Mesothelial cell of epicardium (in vitro differentiated cells): ENCODE measurements at regions not wholly inside any gene's neighbourhood (a gene's known extent, or its start where the extent isn't known, plus 50 kb on each side); places are given as distances from the start of the nearest gene placed in this dataset.

Experiments used
- DNase-seq, 2 experiments: peaks; one replicate each; pipeline ENCODE4 v3.0.0; 2021; ENCODE audit warnings: low spot score in 2 of 2; ENCODE audit not compliant: unreplicated experiment in 2 of 2
- H3K27ac Mint-ChIP-seq: 2 replicates; pipeline ENCODE4 v1.8.0; 2021; ENCODE audit warnings: mixed read lengths
- H3K27me3 Mint-ChIP-seq: 2 replicates; pipeline ENCODE4 v1.8.0; 2021; ENCODE audit warnings: low read depth, mixed read lengths
- H3K36me3 Mint-ChIP-seq: 2 replicates; pipeline ENCODE4 v1.8.0; 2021; ENCODE audit warnings: mixed read lengths
- H3K4me1 Mint-ChIP-seq: 2 replicates; pipeline ENCODE4 v1.8.0; 2021; ENCODE audit warnings: mixed read lengths
- H3K4me3 Mint-ChIP-seq: 2 replicates; pipeline ENCODE4 v1.8.0; 2021; ENCODE audit warnings: mild to moderate bottlenecking, moderate library complexity, mixed read lengths
- H3K9me3 Mint-ChIP-seq: 2 replicates; pipeline ENCODE4 v1.8.0; 2021; ENCODE audit warnings: mixed read lengths
- TF ChIP-seq, protein P1 (sequence below): fragments of 200-600 bp; sonication (generic); IDR thresholded peaks from one replicate; pipeline ENCODE4 v1.5.0; 2021; ENCODE audit warnings: antibody characterized with exemption; ENCODE audit not compliant: unreplicated experiment

DNA sequence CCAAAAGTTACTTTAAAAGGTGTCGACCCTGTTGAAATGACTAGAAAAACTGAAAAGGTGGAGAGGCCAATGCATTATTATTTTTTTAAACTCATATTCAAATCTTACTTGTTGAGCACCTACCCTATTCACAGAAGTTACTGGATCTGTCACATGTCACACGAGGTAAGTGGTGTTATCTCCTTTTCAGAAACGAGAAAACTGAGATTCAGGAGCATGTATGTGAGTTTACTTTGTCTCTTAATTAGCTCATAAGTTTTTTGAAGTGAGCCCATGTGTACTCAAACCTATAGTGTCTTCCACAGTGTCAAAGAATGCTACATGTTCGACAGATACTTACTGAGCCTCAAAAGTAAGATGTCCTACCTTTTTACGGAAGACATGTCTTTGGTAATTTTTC lies 81.8 kb upstream of the EGLN3 start:
- H3K27ac Mint-ChIP-seq = no peak overlapping the region
- H3K9me3 Mint-ChIP-seq = no peaks in the 10 kb centered on the region
- DNase-seq = no peak
- no peak overlapping the region for H3K4me3 Mint-ChIP-seq
- no peaks in the 10 kb centered on the region for H3K36me3 Mint-ChIP-seq
- H3K27me3 Mint-ChIP-seq = no peaks in the 10 kb centered on the region
- H3K4me1 Mint-ChIP-seq = peaks cover 33% of the 10 kb centered on the region
- TF ChIP-seq, protein P1, sequence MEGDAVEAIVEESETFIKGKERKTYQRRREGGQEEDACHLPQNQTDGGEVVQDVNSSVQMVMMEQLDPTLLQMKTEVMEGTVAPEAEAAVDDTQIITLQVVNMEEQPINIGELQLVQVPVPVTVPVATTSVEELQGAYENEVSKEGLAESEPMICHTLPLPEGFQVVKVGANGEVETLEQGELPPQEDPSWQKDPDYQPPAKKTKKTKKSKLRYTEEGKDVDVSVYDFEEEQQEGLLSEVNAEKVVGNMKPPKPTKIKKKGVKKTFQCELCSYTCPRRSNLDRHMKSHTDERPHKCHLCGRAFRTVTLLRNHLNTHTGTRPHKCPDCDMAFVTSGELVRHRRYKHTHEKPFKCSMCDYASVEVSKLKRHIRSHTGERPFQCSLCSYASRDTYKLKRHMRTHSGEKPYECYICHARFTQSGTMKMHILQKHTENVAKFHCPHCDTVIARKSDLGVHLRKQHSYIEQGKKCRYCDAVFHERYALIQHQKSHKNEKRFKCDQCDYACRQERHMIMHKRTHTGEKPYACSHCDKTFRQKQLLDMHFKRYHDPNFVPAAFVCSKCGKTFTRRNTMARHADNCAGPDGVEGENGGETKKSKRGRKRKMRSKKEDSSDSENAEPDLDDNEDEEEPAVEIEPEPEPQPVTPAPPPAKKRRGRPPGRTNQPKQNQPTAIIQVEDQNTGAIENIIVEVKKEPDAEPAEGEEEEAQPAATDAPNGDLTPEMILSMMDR = no peak

DNA sequence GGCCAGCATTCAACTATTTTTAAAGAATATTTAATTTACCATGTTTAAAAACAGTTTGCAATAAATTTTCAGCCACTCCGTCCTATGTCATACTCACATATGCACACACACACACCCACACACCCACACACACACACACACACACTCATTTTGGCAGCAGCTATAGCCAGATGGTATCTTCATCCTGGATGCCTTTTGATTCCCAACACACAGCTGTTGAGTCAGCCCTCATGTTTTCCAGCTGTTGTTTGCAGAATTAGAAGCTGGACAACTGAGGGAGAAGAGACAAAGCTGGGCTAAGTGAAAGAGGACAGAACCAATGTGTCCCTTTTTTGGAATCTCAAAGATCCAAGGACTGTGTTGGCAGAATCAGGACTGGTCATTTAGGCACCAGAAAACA lies 80.0 kb upstream of the EGLN3 start:
- H3K36me3 Mint-ChIP-seq = no peaks in the 10 kb centered on the region
- no peak overlapping the region for H3K4me3 Mint-ChIP-seq
- no peaks in the 10 kb centered on the region for H3K9me3 Mint-ChIP-seq
- H3K27me3 Mint-ChIP-seq = no peaks in the 10 kb centered on the region
- peaks cover 36% of the 10 kb centered on the region for H3K4me1 Mint-ChIP-seq
- TF ChIP-seq, protein P1 = no peak
- DNase-seq = no peak
- peak overlapping the region; percentile 49 for H3K27ac Mint-ChIP-seq

DNA sequence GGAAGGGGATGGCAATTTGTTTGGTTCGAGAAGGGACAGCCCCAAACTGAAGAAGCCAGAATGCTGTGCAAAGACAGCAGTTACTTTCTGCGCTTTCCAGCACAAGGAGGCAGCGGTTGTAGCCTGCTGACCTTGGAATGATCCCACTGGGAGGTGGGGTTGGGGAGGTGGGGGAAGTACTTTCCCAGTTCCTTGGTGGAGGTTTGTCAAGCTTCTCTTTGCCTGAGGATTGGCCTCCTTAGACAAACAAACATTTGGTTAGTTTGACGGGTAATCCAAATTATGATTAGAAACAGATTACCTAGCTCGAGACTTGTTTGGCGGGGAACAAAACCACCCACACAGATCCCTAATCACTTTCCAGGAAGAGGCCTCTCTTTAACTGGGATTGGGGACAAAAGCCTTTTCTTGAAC lies 79.1 kb upstream of the EGLN3 start:
- peaks cover 36% of the 10 kb centered on the region for H3K4me1 Mint-ChIP-seq
- no peak for DNase-seq
- H3K27ac Mint-ChIP-seq = peak overlapping the region; percentile 75
- H3K36me3 Mint-ChIP-seq = no peaks in the 10 kb centered on the region
- no peaks in the 10 kb centered on the region for H3K27me3 Mint-ChIP-seq
- TF ChIP-seq, protein P1 = no peak
- H3K4me3 Mint-ChIP-seq = no peak overlapping the region
- no peaks in the 10 kb centered on the region for H3K9me3 Mint-ChIP-seq

DNA sequence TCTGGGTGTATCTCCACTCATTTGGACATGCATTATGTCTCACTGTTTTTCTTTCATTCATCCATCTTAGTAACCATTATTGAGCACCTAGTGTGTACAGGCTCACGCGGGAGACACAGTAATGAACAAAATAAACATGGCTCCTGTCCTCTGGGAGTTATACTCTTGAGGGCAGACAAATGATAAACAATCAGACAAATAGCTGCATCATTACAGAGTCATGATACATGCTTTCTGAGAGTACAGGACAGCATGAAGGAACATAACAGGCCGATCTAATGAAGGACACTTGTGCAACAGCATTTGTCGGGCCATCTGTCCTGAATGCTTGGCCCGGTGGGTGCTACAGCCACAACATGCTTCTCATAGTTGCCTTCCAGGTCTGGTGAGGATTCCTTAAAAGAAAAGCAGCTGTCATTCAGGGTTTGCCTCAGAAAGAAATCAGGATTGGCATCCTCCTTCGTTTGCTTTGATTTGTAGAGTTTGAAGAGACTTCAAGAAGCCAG lies 77.2 kb upstream of the EGLN3 start:
- Mint-ChIP-seq H3K4me3 (no peak overlapping the region), H3K9me3 (no peaks in the 10 kb centered on the region), H3K27me3 (no peaks in the 10 kb centered on the region), H3K4me1 (peaks cover 36% of the 10 kb centered on the region), H3K36me3 (no peaks in the 10 kb centered on the region), H3K27ac (peak overlapping the region; percentile 0)
- no peak for DNase-seq
- TF ChIP-seq, protein P1 = no peak

DNA sequence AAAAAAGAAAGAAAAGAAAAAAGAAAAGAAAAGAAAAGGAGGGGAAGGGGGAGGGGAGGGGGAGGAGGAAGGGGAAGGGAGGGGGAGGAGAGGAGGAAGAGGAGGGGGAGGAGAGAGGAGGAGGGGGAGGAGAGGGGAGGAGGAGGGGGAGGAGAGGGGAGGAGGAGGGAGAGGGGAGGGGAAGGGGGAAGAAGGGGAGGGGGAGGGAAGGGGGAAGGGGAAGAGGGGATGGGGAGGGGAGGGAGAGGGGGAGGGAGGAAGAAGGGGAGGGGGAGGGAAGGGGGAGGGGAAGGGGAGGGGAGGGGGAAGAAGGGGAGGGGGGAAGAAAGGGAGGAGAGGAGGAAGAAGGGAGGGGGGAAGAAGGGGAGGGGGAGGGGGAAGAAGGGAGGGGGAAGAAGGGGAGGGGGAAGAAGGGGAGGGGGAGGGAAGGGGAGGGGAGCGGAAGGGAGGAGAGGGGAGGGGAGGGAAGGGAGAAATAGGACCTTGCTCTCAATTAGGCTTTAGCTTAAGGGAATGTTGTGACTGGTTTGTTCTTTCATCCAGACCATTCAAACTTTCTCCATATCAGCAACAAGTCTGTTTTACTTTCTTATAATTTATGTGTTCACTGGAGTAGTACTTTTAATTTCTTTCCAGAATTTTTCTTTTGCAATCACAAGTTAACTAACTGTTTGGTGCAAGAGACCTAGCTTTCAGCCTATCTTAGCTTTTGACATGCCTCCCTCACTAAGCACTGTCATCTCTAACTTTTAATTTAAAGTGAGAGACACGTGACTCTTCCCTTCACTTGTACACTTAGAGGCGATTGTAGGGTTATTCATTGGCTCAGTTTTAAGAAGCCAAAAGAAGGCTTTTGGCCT lies 76.5 kb upstream of the EGLN3 start:
- no peak for DNase-seq
- TF ChIP-seq, protein P1 = no peak
- H3K4me1 Mint-ChIP-seq = peaks cover 36% of the 10 kb centered on the region
- H3K27ac Mint-ChIP-seq = peak overlapping the region; percentile 0
- H3K9me3 Mint-ChIP-seq = no peaks in the 10 kb centered on the region
- no peak overlapping the region for H3K4me3 Mint-ChIP-seq
- no peaks in the 10 kb centered on the region for H3K27me3 Mint-ChIP-seq
- no peaks in the 10 kb centered on the region for H3K36me3 Mint-ChIP-seq
